Endothelial cell of umbilical vein (primary cell): ENCODE measurements at regions not wholly inside any gene's neighbourhood (a gene's known extent, or its start where the extent isn't known, plus 50 kb on each side); places are given as distances from the start of the nearest gene placed in this dataset.

Experiments
- EZH2 ChIP-seq: IDR thresholded peaks from 2 replicates; pipeline ENCODE4 v1.6.1; 2012; ENCODE audit warnings: borderline replicate concordance, low read depth, mild to moderate bottlenecking, moderate library complexity, low read length, inconsistent platforms; ENCODE audit not compliant: severe bottlenecking
- FOS ChIP-seq: IDR thresholded peaks from 2 replicates; pipeline ENCODE4 v1.6.1; 2011; ENCODE audit warnings: mild to moderate bottlenecking, low read length, moderate library complexity, borderline replicate concordance; ENCODE audit not compliant: insufficient read depth
- POLR2A ChIP-seq: IDR thresholded peaks from 2 replicates; pipeline ENCODE4 v1.6.1; 2012; ENCODE audit warnings: low read depth, mild to moderate bottlenecking, control low read depth, low read length
- POLR2AphosphoS5 ChIP-seq: IDR thresholded peaks from 2 replicates; pipeline ENCODE4 v1.6.1; 2012; ENCODE audit warnings: low read depth, mild to moderate bottlenecking, control low read depth, low read length, moderate library complexity; ENCODE audit not compliant: insufficient read depth
- TF ChIP-seq, protein P1 (sequence below), 2 donors: IDR thresholded peaks; 1 replicate in 1 of 2; 2 replicates in 1 of 2; pipeline ENCODE4 v1.5.1; 2011; ENCODE audit warnings: low read length in 2 of 2, mild to moderate bottlenecking in 2 of 2, moderate library complexity in 2 of 2, control low read depth in 1 of 2, inconsistent platforms in 1 of 2, low read depth in 1 of 2; ENCODE audit not compliant: insufficient read depth in 1 of 2; ENCODE audit errors: extremely low read depth in 1 of 2

DNA sequence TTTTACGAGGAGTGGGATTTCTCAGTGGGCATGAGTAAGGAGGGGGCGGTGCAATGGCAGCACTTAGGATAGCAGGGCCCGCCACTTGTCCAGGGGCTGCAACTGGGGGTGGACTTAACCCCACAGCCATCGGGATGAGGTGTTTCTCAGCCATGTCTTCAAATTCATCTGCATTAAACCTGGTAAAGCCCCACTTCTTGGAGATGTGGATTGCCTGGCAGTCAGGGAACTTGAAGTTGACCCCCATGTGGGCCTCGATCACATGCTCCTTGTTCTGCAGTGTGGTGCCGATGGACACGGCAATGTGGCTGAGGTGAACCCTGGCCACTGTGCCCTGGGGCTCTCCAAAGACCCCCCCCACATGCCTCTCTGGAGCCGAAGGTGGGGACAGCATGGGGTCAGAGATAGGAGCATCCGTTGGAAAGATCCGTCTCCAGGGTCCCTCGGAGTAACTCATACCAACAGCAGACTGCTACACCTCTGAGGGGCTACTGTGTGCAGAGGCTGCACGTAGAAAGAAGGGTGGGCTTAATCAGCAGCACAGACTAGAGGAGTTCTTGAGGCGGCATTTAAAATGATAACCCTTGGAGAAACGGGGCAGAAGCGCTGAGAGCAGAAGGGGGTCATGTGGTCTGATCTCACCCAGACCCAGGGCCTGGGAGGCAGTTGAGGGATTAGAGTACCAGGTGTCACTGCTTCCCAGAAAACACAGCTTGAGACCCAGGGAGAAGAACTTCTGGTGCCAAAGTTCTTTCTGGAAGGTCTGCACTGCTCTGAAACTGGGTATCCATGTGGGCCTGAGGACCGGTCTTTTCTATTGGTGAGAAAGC lies 141.4 kb downstream of the MTX3 start:
- TF ChIP-seq, protein P1, sequence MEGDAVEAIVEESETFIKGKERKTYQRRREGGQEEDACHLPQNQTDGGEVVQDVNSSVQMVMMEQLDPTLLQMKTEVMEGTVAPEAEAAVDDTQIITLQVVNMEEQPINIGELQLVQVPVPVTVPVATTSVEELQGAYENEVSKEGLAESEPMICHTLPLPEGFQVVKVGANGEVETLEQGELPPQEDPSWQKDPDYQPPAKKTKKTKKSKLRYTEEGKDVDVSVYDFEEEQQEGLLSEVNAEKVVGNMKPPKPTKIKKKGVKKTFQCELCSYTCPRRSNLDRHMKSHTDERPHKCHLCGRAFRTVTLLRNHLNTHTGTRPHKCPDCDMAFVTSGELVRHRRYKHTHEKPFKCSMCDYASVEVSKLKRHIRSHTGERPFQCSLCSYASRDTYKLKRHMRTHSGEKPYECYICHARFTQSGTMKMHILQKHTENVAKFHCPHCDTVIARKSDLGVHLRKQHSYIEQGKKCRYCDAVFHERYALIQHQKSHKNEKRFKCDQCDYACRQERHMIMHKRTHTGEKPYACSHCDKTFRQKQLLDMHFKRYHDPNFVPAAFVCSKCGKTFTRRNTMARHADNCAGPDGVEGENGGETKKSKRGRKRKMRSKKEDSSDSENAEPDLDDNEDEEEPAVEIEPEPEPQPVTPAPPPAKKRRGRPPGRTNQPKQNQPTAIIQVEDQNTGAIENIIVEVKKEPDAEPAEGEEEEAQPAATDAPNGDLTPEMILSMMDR (IDR thresholded peaks at IDR 0.05; ENCODE audit: extremely low read depth in 1 of 2, insufficient read depth in 1 of 2, low read depth in 1 of 2, low read length in 2 of 2) = no peak
- TF ChIP-seq POLR2A = no peak
- TF ChIP-seq POLR2AphosphoS5 = no peak
- no peak for TF ChIP-seq EZH2
- TF ChIP-seq FOS = no peak
